ENCODE measurements at regions not wholly inside any gene's neighbourhood (a gene's known extent, or its start where the extent isn't known, plus 50 kb on each side); places are given as distances from the start of the nearest gene placed in this dataset.

GRCh38 chr21:16324630-16325029 lies 594.8 kb downstream of the USP25 start:
- DNase-seq (ENCODE audit: low read depth in 2 of 2) = no peak
- no peak for TF ChIP-seq CTCF (IDR thresholded peaks at IDR 0.05; ENCODE audit: low read depth, low read length)
- H3K4me3 ChIP-seq (replicated peaks in 1 of 2; ENCODE audit: low read depth in 2 of 2, low read length in 2 of 2) = no peak overlapping the region

- H3K4me3 ChIP-seq (replicated peaks in 1 of 2; ENCODE audit: low read depth in 2 of 2, low read length in 2 of 2) = no peak overlapping the region
- TF ChIP-seq CTCF (IDR thresholded peaks at IDR 0.05; ENCODE audit: low read depth, low read length) = peak; percentile 63
- peak; percentile 88 to 89 for DNase-seq (ENCODE audit: low read depth in 2 of 2)
Observed at GRCh38 chr21:16330082-16330907, 600.5 kb downstream of the USP25 start.

GRCh38 chr21:16330908-16331268 lies 601.1 kb downstream of the USP25 start:
- peak in 1 of 2 donors; percentile 3 for DNase-seq (ENCODE audit: low read depth in 2 of 2)
- H3K4me3 ChIP-seq (replicated peaks in 1 of 2; ENCODE audit: low read depth in 2 of 2, low read length in 2 of 2) = no peak overlapping the region
- TF ChIP-seq CTCF (IDR thresholded peaks at IDR 0.05; ENCODE audit: low read depth, low read length) = no peak

GRCh38 chr21:16337266-16337665 lies 607.5 kb downstream of the USP25 start:
- no peak for DNase-seq (ENCODE audit: low read depth in 2 of 2)
- TF ChIP-seq CTCF (IDR thresholded peaks at IDR 0.05; ENCODE audit: low read depth, low read length) = no peak
- H3K4me3 ChIP-seq (replicated peaks in 1 of 2; ENCODE audit: low read depth in 2 of 2, low read length in 2 of 2) = no peak overlapping the region

GRCh38 chr21:16342932-16343331 lies 613.1 kb downstream of the USP25 start:
- H3K4me3 ChIP-seq (replicated peaks in 1 of 2; ENCODE audit: low read depth in 2 of 2, low read length in 2 of 2) = no peak overlapping the region
- no peak for DNase-seq (ENCODE audit: low read depth in 2 of 2)
- no peak for TF ChIP-seq CTCF (IDR thresholded peaks at IDR 0.05; ENCODE audit: low read depth, low read length)

GRCh38 chr21:16343776-16344175 lies 614.0 kb downstream of the USP25 start:
- no peak for DNase-seq (ENCODE audit: low read depth in 2 of 2)
- no peak for TF ChIP-seq CTCF (IDR thresholded peaks at IDR 0.05; ENCODE audit: low read depth, low read length)
- no peak overlapping the region for H3K4me3 ChIP-seq (replicated peaks in 1 of 2; ENCODE audit: low read depth in 2 of 2, low read length in 2 of 2)

GRCh38 chr21:16345757-16346156 lies 616.0 kb downstream of the USP25 start:
- H3K4me3 ChIP-seq (replicated peaks in 1 of 2; ENCODE audit: low read depth in 2 of 2, low read length in 2 of 2) = no peak overlapping the region
- DNase-seq (ENCODE audit: low read depth in 2 of 2) = no peak
- no peak for TF ChIP-seq CTCF (IDR thresholded peaks at IDR 0.05; ENCODE audit: low read depth, low read length)
